GM19351 (cell line): ENCODE measurements at regions not wholly inside any gene's neighbourhood (a gene's known extent, or its start where the extent isn't known, plus 50 kb on each side); places are given as distances from the start of the nearest gene placed in this dataset.

ENCODE experiments used
- ATAC-seq: cut with Tn5 transposase; IDR thresholded peaks from one replicate; pipeline ENCODE4 v1.9.1; 2021; ENCODE audit warnings: mild to moderate bottlenecking, moderate library complexity; ENCODE audit not compliant: unreplicated experiment

- ATAC-seq: no peak
These were observed 205.4 kb upstream of the XYLT1 start for GRCh38 chr16:17676171-17676570.

- no peak for ATAC-seq
These were observed 197.6 kb upstream of the XYLT1 start for GRCh38 chr16:17668386-17668785.

GRCh38 chr16:17666293-17666692 lies 195.5 kb upstream of the XYLT1 start:
- no peak for ATAC-seq

GRCh38 chr16:17658881-17659280 lies 188.1 kb upstream of the XYLT1 start:
- no peak for ATAC-seq

GRCh38 chr16:17657045-17657444 lies 186.3 kb upstream of the XYLT1 start:
- no peak for ATAC-seq

- no peak for ATAC-seq
These were observed 183.8 kb upstream of the XYLT1 start for GRCh38 chr16:17654571-17654970.

GRCh38 chr16:17654142-17654541 lies 183.4 kb upstream of the XYLT1 start:
- ATAC-seq: no peak

GRCh38 chr16:17647879-17648872 lies 177.4 kb upstream of the XYLT1 start:
- ATAC-seq: no peak

- no peak for ATAC-seq
These were observed 173.2 kb upstream of the XYLT1 start for GRCh38 chr16:17643935-17644334.

GRCh38 chr16:17641990-17642389 lies 171.2 kb upstream of the XYLT1 start:
- ATAC-seq: no peak

GRCh38 chr16:17638134-17638533 lies 167.4 kb upstream of the XYLT1 start:
- no peak for ATAC-seq

- no peak for ATAC-seq
These were observed 164.4 kb upstream of the XYLT1 start for GRCh38 chr16:17635183-17635582.

GRCh38 chr16:17633181-17633951 lies 162.6 kb upstream of the XYLT1 start:
- no peak for ATAC-seq

- no peak for ATAC-seq
These were observed 161.9 kb upstream of the XYLT1 start for GRCh38 chr16:17632667-17633066.

- ATAC-seq: no peak
These were observed 159.2 kb upstream of the XYLT1 start for GRCh38 chr16:17629936-17630335.

- no peak for ATAC-seq
These were observed 158.2 kb upstream of the XYLT1 start for GRCh38 chr16:17628983-17629382.

- ATAC-seq: no peak
These were observed 151.6 kb upstream of the XYLT1 start for GRCh38 chr16:17622366-17622765.

- ATAC-seq: no peak
These were observed 148.5 kb upstream of the XYLT1 start for GRCh38 chr16:17619261-17619660.

GRCh38 chr16:17617021-17617552 lies 146.3 kb upstream of the XYLT1 start:
- no peak for ATAC-seq

GRCh38 chr16:17612336-17612735 lies 141.6 kb upstream of the XYLT1 start:
- ATAC-seq: no peak

- ATAC-seq: no peak
These were observed 136.8 kb upstream of the XYLT1 start for GRCh38 chr16:17607609-17608008.

GRCh38 chr16:17607075-17607509 lies 136.3 kb upstream of the XYLT1 start:
- no peak for ATAC-seq
